GM12892 (cell line): ENCODE measurements at regions not wholly inside any gene's neighbourhood (a gene's known extent, or its start where the extent isn't known, plus 50 kb on each side); places are given as distances from the start of the nearest gene placed in this dataset.

Experiments
- POLR2A ChIP-seq: IDR thresholded peaks from 2 replicates; pipeline ENCODE4 v1.6.1; 2011; ENCODE audit warnings: low read depth, low read length, control low read depth
- POLR2AphosphoS5 ChIP-seq: IDR thresholded peaks from 2 replicates; pipeline ENCODE4 v1.6.1; 2011; ENCODE audit warnings: low read depth, low read length, control low read depth
- TAF1 ChIP-seq: IDR thresholded peaks from 2 replicates; pipeline ENCODE4 v1.6.1; 2011; ENCODE audit warnings: low read depth, mild to moderate bottlenecking, control low read depth, low read length, borderline replicate concordance

- TF ChIP-seq POLR2AphosphoS5 (no peak), POLR2A (no peak), TAF1 (no peak)
Observed at GRCh38 chr4:127575888-127576287, 56.9 kb upstream of the INTU start.
